ENCODE measurements at regions not wholly inside any gene's neighbourhood (a gene's known extent, or its start where the extent isn't known, plus 50 kb on each side); places are given as distances from the start of the nearest gene placed in this dataset.

DNA sequence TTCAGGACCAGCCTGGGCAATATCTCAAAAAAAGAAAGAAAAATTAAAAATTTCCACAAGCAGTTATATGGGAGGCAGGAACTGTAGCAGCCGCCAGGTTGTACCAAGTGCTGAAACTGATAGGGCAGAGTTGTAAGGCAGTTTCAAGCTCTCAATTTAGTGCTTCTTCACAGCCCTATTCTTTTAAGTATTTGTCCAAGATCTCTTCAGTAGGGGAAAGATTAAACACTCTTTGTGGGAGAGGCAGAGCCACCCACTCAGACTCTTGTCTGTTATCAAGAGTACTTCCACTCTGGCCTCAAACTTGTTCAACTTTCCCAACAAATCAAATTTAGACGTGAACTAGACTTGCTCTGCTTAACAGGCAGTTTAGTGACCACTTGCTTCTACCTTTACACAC, 228.7 kb downstream of the REEP3 start:
- DNase-seq: no peak

DNA sequence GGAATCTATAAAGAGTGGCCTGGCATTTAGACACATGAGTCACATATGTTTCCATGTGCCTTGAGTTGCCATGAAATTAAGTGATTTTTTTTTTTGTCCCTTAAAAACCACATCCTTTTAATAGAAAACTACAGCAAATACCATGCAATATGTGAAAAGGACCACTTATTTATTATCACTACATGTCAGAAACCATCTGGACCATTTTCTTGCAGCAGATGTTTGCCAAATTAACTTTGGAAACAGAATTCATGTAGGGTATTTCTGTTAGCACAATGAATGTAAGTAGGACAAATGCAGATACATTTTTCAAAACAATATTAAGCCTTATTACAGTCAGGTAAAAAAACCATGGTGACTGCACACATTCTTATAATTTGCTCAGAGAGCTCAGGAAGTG, 230.6 kb downstream of the REEP3 start:
- no peak for DNase-seq

GRCh38 chr10:63752318-63752717, 231.1 kb downstream of the REEP3 start:
- no peak for DNase-seq

DNA sequence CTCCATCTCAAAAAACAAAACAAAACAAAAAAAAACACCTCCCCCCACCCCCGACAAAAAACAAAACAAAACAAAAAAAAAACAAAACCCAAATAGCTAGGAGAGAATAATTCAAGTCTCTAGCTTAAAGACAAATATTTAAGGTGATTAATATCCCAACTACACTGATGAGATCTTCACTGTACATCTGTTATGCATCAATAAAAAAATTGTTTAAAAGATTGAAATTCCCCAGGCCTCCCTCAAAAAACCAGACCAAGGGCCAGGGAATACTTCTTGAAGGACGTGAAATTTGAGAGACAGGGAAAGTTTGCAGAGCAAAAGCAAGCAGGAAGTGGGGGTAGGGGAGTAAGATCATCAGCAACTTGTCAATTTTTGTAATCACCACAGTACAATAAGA, 232.6 kb downstream of the REEP3 start:
- DNase-seq: no peak

DNA sequence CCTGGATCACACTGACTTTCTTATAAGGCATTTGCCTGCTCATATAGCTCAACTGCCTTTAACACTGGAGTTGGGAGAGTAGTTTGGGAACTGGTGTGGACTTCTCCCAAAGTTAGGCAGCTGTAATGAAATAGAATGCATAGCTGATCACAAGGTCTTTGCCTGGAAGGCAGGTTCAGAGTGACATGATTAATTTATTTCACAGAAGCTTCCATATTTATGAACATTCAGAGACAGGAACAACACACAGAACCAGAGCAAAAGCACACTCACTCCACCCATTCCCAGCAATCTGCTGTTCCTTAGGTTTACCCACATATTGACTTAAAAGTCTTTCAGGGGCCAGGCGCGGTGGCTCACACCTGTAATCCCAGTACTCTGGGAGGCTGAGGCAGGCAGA, 234.2 kb downstream of the REEP3 start:
- no peak for DNase-seq

DNA sequence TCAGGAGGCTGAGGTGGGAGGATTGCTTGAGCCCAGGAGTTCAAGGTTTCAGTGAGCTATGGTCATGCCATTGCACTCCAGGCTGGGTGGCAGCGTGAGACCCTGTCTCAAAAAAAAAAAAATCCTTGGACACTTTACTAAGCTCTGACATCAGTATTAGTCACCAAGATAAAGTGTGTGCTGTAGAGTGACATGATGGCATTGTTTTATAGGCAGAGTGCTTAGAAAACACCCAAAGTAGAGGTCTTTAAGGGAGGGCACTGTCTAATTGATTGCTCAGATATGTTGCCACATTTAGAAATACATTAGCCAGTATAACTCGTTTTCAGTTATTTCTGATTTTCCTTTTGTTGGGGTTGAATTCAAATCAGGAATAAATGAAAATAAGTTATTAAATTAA, 235.9 kb downstream of the REEP3 start:
- DNase-seq: no peak

GRCh38 chr10:63758080-63758479, 236.9 kb downstream of the REEP3 start:
- no peak for DNase-seq

DNA sequence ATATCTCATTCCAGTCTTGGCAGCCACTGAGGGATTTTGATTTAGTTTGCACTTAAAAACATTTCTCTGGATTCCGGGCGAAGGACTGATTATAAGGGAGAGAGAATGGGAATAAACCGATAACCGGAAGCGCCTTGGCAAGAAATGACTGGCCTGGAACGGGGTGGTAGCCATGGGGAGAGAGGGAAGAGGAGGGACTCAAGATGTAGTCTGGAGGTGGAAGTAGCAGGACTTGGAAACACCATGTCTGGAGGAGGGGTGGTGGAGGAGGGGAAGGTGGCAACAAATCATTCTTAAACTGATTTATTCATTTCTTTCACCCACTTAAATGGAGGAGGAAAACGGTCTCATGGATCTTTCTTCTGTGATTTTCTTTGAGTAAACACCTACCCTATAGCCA, 238.1 kb downstream of the REEP3 start:
- no peak for DNase-seq

GRCh38 chr10:63760034-63760707, 239.0 kb downstream of the REEP3 start:
- DNase-seq: no peak

DNA sequence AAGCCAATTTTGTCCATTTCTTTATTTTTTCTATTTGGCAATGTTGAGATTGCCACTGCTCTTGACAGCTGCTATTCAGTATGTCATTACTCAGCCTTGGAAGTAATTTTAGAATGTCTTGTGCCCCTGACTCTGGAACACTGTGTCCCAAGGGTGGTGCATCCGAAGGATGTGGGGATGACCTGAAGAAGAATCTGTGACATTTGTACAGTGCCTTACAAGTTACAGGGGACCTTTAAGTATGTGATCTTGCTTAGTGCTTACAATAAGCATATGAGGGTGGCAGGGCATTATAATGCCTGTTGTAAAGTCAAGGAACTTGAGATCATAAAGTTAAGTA, 239.5 kb downstream of the REEP3 start:
- DNase-seq: no peak

DNA sequence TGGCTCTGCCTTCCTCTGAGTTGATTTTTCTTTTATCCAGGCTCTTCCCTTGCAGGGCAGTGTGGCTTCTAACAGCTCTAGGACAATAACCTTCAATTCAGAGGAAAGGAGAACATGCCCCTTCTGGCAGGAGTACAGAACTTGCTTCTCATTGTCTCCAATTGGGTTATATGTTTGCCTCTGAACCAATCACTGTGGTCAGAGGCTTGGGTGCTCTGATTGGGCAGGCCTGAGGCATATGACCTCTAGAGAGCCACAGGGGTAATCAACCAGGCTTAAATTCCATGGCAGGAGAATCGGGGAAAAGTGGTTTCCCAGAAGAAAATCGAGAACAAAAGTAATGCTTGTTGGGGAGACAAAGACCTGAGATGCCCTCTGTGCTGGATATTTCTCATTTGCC, 240.0 kb downstream of the REEP3 start:
- DNase-seq: no peak

GRCh38 chr10:63763744-63764143, 242.5 kb downstream of the REEP3 start:
- DNase-seq: no peak

- no peak for DNase-seq
Observed at GRCh38 chr10:63765126-63765525, 243.9 kb downstream of the REEP3 start.

DNA sequence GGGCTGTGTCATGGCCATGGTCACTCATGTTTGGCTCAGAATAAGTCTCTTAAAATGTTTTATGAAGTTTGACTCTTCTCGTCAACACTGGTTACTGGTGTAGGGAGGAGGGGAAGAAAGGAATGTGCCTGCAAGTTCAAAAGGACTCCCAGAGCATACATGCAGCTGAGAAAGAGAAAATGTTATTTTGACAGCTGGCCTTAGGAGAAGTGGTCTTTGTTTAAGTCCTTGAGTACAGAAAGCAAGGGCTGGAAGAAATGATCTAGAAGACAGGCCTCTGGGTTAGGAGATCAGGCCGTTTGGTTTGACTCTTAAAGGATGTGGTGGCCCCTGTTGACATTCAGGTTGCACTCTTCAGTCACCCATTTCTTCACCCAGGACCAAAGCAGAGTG, 245.5 kb downstream of the REEP3 start:
- DNase-seq: no peak

- DNase-seq: no peak
Observed at GRCh38 chr10:63767138-63767801, 246.1 kb downstream of the REEP3 start.

DNA sequence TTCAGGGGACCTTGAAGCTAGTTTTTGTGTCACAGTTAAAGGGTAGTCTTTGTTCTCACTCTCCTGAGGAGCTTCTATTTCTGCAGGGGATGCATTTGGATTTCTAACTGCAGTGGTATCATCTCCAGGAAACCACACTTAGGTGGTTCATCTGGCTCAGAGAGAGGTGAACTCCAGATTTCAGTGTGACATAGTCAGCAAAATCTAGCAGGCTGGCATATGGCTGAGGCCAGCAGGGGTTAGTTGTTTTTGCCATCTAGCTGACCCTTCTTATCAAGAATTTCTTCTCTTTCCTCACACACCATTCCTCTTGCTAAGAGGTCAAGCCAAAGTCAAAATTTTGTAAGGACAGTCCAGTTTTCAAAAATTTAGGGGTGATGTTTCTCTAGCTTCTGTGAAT, 248.2 kb downstream of the REEP3 start:
- no peak for DNase-seq

DNA sequence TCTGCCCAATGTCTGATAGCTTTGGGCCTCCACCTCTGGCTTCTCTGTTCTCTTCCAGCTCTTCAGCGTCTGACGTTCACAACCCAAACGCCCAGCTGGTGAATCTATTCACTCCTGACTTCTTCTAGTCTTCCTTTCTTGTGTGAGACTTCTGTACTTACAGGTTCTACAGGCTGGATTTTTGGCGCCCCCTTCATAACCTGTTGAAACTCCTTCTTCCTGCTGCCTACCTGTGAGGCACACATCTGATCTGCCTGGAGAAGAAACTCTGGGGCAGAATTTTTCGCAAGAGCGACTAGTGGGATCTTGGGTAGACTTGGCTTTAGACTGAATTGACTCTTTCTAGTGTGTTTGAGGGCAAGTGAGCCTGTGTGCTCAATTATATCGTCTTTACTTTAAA, 249.3 kb downstream of the REEP3 start:
- no peak for DNase-seq

- DNase-seq: no peak
Observed at GRCh38 chr10:63772491-63772890, 251.3 kb downstream of the REEP3 start.

GRCh38 chr10:63773106-63773505, 251.9 kb downstream of the REEP3 start:
- no peak for DNase-seq

DNA sequence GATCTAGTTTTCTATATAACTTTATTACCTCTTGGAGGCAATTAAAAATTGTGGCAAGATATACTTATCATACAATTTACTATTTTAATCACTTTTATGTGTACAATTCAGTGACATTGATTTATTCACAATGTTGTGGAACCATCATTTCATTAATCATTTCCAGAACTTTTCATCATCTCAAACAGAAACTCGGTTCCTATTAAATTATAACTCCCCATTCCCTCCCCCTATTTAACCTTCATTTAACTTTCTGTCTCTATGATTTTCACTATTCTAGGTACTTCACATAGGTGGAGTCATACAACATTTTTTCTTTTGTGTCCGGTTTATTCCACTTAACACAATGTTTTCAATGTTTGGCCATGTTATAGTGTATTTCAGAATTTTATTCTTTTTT, 252.8 kb downstream of the REEP3 start:
- no peak for DNase-seq

- no peak for DNase-seq
Observed at GRCh38 chr10:63780101-63780500, 258.9 kb downstream of the REEP3 start.

DNA sequence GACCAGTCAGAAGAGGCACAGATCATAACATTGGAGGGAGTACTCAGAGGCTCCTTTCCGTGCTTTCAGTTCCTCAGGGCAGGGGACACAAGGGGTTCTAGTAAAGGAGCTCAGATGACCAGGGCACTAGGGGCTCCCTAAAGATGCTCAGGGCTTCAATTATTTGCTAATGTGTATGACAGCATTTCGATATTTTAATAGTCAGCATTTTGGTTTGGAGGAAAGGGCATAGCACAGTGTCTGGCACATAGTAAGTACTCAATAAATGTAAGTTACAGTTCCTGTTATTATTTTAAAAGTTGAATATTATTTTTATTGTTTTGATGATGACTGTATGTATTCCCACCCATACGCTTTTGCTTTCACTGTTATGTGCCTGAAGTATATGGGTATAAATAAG, 260.0 kb downstream of the REEP3 start:
- DNase-seq: no peak

DNA sequence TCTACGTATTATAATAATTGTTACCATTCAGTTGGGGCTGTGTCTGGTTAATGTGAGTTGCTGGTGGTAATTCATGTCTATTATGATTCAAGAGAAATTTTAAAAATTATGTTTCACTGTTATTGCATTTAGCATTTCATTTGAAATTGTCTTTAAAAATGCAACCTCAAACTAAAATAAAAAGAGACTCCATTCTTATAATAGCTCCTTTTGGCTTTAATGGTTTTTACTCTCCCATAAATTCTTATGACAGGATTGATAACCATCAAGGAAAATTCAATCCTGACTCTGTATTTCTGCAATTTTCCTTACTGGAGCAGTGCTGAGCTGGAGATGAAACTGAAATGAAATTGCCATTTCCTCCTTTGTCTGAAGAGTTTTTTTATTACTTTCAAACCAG, 262.7 kb downstream of the REEP3 start:
- DNase-seq: no peak

DNA sequence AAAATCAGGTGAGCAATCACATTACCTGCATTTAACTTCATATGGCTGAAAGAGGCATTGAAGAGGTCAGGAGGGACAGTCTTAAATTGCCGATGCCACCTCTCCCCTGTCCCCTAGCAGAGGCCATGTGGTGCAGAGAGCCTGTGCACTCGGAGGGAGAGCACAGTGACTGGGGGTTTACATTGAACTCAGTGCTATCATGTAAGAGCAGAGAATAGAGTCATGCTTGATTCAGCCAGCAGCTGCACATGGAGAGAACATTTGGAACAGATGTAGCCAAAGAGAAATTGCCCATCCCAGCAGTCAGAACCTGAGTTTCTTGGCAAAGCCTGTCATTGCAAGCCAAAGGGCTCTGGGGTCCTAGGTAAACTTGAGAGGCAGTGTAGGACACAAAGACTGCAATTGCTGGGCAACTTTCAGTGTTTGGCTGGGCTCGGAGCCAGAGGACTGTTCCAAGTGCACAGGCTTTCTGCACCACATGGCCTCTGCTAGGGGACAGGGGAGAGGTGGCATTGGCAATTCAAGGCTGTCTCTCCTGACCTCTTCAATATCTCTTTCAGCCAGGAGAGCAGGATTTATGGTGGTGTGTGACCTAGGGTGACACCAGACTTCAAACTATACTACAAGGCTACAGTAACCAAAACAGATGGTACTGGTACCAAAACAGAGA, 267.1 kb downstream of the REEP3 start:
- DNase-seq: no peak
